ENCODE measurements at regions not wholly inside any gene's neighbourhood (a gene's known extent, or its start where the extent isn't known, plus 50 kb on each side); places are given as distances from the start of the nearest gene placed in this dataset.
"Not testable (repeated sequence)": the region's sequence is repeated elsewhere in the genome, so short reads cannot be mapped to it uniquely, and the experiment has no call there.

DNA sequence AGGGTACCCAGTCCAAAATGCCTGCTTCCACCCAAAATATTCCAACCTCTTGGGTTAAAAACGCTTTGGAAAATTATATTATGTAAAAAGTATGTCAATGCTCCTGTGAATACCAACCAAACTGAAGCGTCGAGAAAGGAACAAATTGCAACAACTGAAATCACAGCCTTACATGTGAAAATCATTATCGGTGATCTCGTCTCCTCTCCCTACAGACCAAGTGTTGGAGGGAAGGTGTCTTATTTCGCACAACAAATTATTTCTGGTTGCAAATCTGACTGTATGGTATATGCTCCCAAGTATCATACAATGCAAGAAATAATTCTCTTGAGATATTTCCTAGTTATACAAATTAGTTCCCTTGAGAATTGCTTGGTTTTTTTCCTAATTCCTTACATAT lies 89.3 kb upstream of the CDYL2 start:
- H3K4me3 Mint-ChIP-seq = no peak overlapping the region
- Histone ChIP-seq H2BK15ac (ENCODE audit: low read depth, low read length) (no peak overlapping the region), H4K8ac (replicated peaks; ENCODE audit: insufficient read length, low read depth, low read length) (no peak overlapping the region), H3T11ph (ENCODE audit: low read length) (no peak overlapping the region), H2AK5ac (ENCODE audit: insufficient read length, low read length) (no peak overlapping the region), H3K79me1 (ENCODE audit: insufficient read depth, low read depth, low read length, poor library complexity, severe bottlenecking) (no peaks in the 10 kb centered on the region), H2BK12ac (ENCODE audit: insufficient read length, low read depth, low read length) (no peak overlapping the region), H3K4ac (ENCODE audit: low read depth, low read length) (no peak overlapping the region), H3K56ac (ENCODE audit: insufficient read length, low read depth, low read length) (no peak overlapping the region), H3K23ac (ENCODE audit: insufficient read length, low read depth, low read length) (no peak overlapping the region), H3K79me2 (ENCODE audit: insufficient read depth, low read length) (no peaks in the 10 kb centered on the region), H2AFZ (ENCODE audit: low read length) (no peak overlapping the region), H4K91ac (ENCODE audit: insufficient read length, low read depth, low read length) (no peak overlapping the region), H2BK20ac (ENCODE audit: low read depth, low read length, poor library complexity, severe bottlenecking) (no peak overlapping the region), H2BK120ac (ENCODE audit: low read depth, low read length, poor library complexity, severe bottlenecking) (no peak overlapping the region), H3K27me3 (ENCODE audit: insufficient read depth, low read length) (no peaks in the 10 kb centered on the region), H3K9me3 (ENCODE audit: control insufficient read depth, low read depth, low read length) (no peaks in the 10 kb centered on the region), H3K27ac (ENCODE audit: insufficient read length, low read depth, low read length) (no peak overlapping the region), H4K5ac (ENCODE audit: insufficient read length, low read depth, low read length) (no peak overlapping the region), H3K9ac (ENCODE audit: extremely low read depth, insufficient read length, low read length) (no peak overlapping the region), H3K4me2 (ENCODE audit: insufficient read depth, insufficient read length, low read length) (no peak overlapping the region), H3K4me1 (ENCODE audit: insufficient read depth, low read length) (no peaks in the 10 kb centered on the region), H4K20me1 (ENCODE audit: control insufficient read depth, insufficient read depth, insufficient read length) (no peaks in the 10 kb centered on the region), H3K18ac (ENCODE audit: insufficient read length, low read depth, low read length) (no peak overlapping the region), H2BK5ac (ENCODE audit: insufficient read length, low read length) (no peak overlapping the region), H3K23me2 (ENCODE audit: insufficient read length, low read depth, low read length, poor library complexity, severe bottlenecking) (no peaks in the 10 kb centered on the region), H3K14ac (ENCODE audit: insufficient read depth, low read length) (no peak overlapping the region)
- no peak for DNase-seq
- TF ChIP-seq, protein P1, sequence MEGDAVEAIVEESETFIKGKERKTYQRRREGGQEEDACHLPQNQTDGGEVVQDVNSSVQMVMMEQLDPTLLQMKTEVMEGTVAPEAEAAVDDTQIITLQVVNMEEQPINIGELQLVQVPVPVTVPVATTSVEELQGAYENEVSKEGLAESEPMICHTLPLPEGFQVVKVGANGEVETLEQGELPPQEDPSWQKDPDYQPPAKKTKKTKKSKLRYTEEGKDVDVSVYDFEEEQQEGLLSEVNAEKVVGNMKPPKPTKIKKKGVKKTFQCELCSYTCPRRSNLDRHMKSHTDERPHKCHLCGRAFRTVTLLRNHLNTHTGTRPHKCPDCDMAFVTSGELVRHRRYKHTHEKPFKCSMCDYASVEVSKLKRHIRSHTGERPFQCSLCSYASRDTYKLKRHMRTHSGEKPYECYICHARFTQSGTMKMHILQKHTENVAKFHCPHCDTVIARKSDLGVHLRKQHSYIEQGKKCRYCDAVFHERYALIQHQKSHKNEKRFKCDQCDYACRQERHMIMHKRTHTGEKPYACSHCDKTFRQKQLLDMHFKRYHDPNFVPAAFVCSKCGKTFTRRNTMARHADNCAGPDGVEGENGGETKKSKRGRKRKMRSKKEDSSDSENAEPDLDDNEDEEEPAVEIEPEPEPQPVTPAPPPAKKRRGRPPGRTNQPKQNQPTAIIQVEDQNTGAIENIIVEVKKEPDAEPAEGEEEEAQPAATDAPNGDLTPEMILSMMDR (conservative IDR thresholded peaks at IDR 0.05) = no peak
- peaks cover 2% of the 10 kb centered on the region; the same call in 1 of the 2 replicates for H3K27me3 Mint-ChIP-seq (ENCODE audit: low read depth)
- H3K9me3 Mint-ChIP-seq = peaks cover 0 to 3% of the 10 kb centered on the region in 2 experiments; a peak in 2 of 5 replicates
- no peaks in the 10 kb centered on the region for H3K36me3 Mint-ChIP-seq (ENCODE audit: insufficient read depth in 1 of 3, low read depth in 3 of 3)
- no peak overlapping the region for H3K27ac Mint-ChIP-seq
- no CpG with 5 or more reads among the region's 6 CpGs for WGBS (ENCODE audit: extremely low coverage, insufficient read length, low lambda C conversion rate)
- H3K4me1 Mint-ChIP-seq = peaks cover 0 to 4% of the 10 kb centered on the region in 2 experiments; a peak in 1 of 4 replicates

DNA sequence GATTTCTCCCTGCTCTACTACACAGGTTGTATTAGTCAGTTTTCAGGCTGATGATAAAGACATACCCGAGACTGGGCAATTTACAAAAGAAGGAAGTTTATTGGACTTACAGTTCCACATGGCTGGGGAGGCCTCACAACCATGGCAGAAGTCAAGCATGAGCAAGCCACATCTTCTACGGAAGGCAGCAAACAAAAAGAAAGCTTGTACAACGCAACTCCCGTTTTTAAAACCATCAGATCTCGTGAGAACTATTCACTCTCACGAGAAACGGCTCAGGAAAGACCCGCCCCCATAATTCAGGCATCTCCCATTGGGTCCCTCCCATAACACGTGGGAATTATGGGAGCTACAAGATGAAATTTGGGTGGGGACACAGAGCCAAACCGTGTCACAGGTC lies 88.0 kb upstream of the CDYL2 start:
- WGBS (ENCODE audit: extremely low coverage, insufficient read length, low lambda C conversion rate) = no CpG with 5 or more reads among the region's 10 CpGs
- H3K9me3 ChIP-seq (ENCODE audit: control insufficient read depth, low read depth, low read length); H3K79me1 ChIP-seq (ENCODE audit: insufficient read depth, low read depth, low read length, poor library complexity, severe bottlenecking); H3K23me2 ChIP-seq (ENCODE audit: insufficient read length, low read depth, low read length, poor library complexity, severe bottlenecking); H3K36me3 Mint-ChIP-seq (ENCODE audit: insufficient read depth in 1 of 3, low read depth in 3 of 3); H3K23ac ChIP-seq (ENCODE audit: insufficient read length, low read depth, low read length); H2BK15ac ChIP-seq (ENCODE audit: low read depth, low read length); H3K4me1 Mint-ChIP-seq; H2AK5ac ChIP-seq (ENCODE audit: insufficient read length, low read length); H3T11ph ChIP-seq (ENCODE audit: low read length); DNase-seq; H2BK5ac ChIP-seq (ENCODE audit: insufficient read length, low read length); H3K56ac ChIP-seq (ENCODE audit: insufficient read length, low read depth, low read length); H3K27ac ChIP-seq (ENCODE audit: insufficient read length, low read depth, low read length); H4K5ac ChIP-seq (ENCODE audit: insufficient read length, low read depth, low read length); H2BK12ac ChIP-seq (ENCODE audit: insufficient read length, low read depth, low read length); H2BK120ac ChIP-seq (ENCODE audit: low read depth, low read length, poor library complexity, severe bottlenecking); H3K79me2 ChIP-seq (ENCODE audit: insufficient read depth, low read length); H3K4me1 ChIP-seq (ENCODE audit: insufficient read depth, low read length); H3K14ac ChIP-seq (ENCODE audit: insufficient read depth, low read length); H3K27ac Mint-ChIP-seq; H4K8ac ChIP-seq (replicated peaks; ENCODE audit: insufficient read length, low read depth, low read length); H4K91ac ChIP-seq (ENCODE audit: insufficient read length, low read depth, low read length); H3K9me3 Mint-ChIP-seq; H4K20me1 ChIP-seq (ENCODE audit: control insufficient read depth, insufficient read depth, insufficient read length); H3K4ac ChIP-seq (ENCODE audit: low read depth, low read length); H3K4me3 Mint-ChIP-seq; H2AFZ ChIP-seq (ENCODE audit: low read length); H3K4me2 ChIP-seq (ENCODE audit: insufficient read depth, insufficient read length, low read length); H3K9ac ChIP-seq (ENCODE audit: extremely low read depth, insufficient read length, low read length); H3K27me3 ChIP-seq (ENCODE audit: insufficient read depth, low read length); H2BK20ac ChIP-seq (ENCODE audit: low read depth, low read length, poor library complexity, severe bottlenecking); H3K27me3 Mint-ChIP-seq (ENCODE audit: low read depth); H3K18ac ChIP-seq (ENCODE audit: insufficient read length, low read depth, low read length): not testable (repeated sequence)
